HEK293T (cell line): ENCODE measurements at regions not wholly inside any gene's neighbourhood (a gene's known extent, or its start where the extent isn't known, plus 50 kb on each side); places are given as distances from the start of the nearest gene placed in this dataset.
"Not testable (repeated sequence)": the region's sequence is repeated elsewhere in the genome, so short reads cannot be mapped to it uniquely, and the experiment has no call there.

Experiments
- CTCF ChIA-PET: fragments of 350-600 bp; formaldehyde crosslinking; extraction: SDS; loops from one replicate; lab custom pipeline; 2021; ENCODE audit warnings: antibody characterized with exemption, inconsistent platforms; lab: Yijun Ruan, JAX
- POLR2A ChIA-PET: fragments of 350-600 bp; formaldehyde crosslinking; extraction: SDS; loops from one replicate; lab custom pipeline; 2020; ENCODE audit warnings: antibody characterized with exemption, inconsistent platforms; lab: Yijun Ruan, JAX
- DNase-seq: peaks from one replicate; pipeline ENCODE4 v3.0.0; 2012; ENCODE audit warnings: mixed read lengths; ENCODE audit errors: extremely low spot score
- ARNT ChIP-seq: fragments of 450-650 bp; IDR thresholded peaks from 2 replicates; pipeline ENCODE4 v1.6.1; 2017; ENCODE audit warnings: mild to moderate bottlenecking
- BHLHE40 ChIP-seq: fragments of 450-650 bp; IDR thresholded peaks from 2 replicates; pipeline ENCODE4 v1.6.1; 2016; ENCODE audit warnings: mild to moderate bottlenecking, moderate library complexity, borderline replicate concordance
- CTBP1 ChIP-seq: fragments of 450-650 bp; IDR thresholded peaks from 2 replicates; pipeline ENCODE4 v1.6.1; 2016; ENCODE audit warnings: borderline replicate concordance
- ELF4 ChIP-seq: fragments of 450-650 bp; IDR thresholded peaks from 2 replicates; pipeline ENCODE4 v1.6.1; 2017; ENCODE audit warnings: antibody characterized with exemption
- FOXA1 ChIP-seq: fragments of 450-650 bp; IDR thresholded peaks from 2 replicates; pipeline ENCODE4 v1.6.1; 2016; ENCODE audit warnings: mild to moderate bottlenecking
- FOXK2 ChIP-seq: fragments of 450-650 bp; IDR thresholded peaks from 2 replicates; pipeline ENCODE4 v1.6.1; 2016; ENCODE audit warnings: mild to moderate bottlenecking
- FOXM1 ChIP-seq: fragments of 450-650 bp; IDR thresholded peaks from 2 replicates; pipeline ENCODE4 v1.6.1; 2017; ENCODE audit warnings: mild to moderate bottlenecking, borderline replicate concordance
- HDGF ChIP-seq: fragments of 450-650 bp; IDR thresholded peaks from 2 replicates; pipeline ENCODE4 v1.6.1; 2017; ENCODE audit warnings: antibody characterized with exemption, borderline replicate concordance
- L3MBTL2 ChIP-seq: fragments of 450-650 bp; conservative IDR thresholded peaks from 2 replicates; pipeline ENCODE4 v1.6.1; 2016; ENCODE audit warnings: mild to moderate bottlenecking
- LEF1 ChIP-seq: fragments of 450-650 bp; IDR thresholded peaks from 2 replicates; pipeline ENCODE4 v1.6.1; 2017; ENCODE audit warnings: mild to moderate bottlenecking, borderline replicate concordance
- NFRKB ChIP-seq: fragments of 450-650 bp; IDR thresholded peaks from 2 replicates; pipeline ENCODE4 v1.6.1; 2016; ENCODE audit warnings: mild to moderate bottlenecking, moderate library complexity
- SP1 ChIP-seq: fragments of 450-650 bp; IDR thresholded peaks from 2 replicates; pipeline ENCODE4 v1.6.1; 2017
- SUZ12 ChIP-seq: fragments of 450-650 bp; IDR thresholded peaks from 2 replicates; pipeline ENCODE4 v1.6.1; 2016; ENCODE audit warnings: mild to moderate bottlenecking
- TARDBP ChIP-seq: fragments of 450-650 bp; IDR thresholded peaks from 2 replicates; pipeline ENCODE4 v1.6.1; 2016
- ZNF384 ChIP-seq: fragments of 450-650 bp; IDR thresholded peaks from 2 replicates; pipeline ENCODE4 v1.6.1; 2016
- TF ChIP-seq, protein P1 (sequence below): fragments of 450-650 bp; IDR thresholded peaks from 2 replicates; pipeline ENCODE4 v1.6.1; 2016

DNA sequence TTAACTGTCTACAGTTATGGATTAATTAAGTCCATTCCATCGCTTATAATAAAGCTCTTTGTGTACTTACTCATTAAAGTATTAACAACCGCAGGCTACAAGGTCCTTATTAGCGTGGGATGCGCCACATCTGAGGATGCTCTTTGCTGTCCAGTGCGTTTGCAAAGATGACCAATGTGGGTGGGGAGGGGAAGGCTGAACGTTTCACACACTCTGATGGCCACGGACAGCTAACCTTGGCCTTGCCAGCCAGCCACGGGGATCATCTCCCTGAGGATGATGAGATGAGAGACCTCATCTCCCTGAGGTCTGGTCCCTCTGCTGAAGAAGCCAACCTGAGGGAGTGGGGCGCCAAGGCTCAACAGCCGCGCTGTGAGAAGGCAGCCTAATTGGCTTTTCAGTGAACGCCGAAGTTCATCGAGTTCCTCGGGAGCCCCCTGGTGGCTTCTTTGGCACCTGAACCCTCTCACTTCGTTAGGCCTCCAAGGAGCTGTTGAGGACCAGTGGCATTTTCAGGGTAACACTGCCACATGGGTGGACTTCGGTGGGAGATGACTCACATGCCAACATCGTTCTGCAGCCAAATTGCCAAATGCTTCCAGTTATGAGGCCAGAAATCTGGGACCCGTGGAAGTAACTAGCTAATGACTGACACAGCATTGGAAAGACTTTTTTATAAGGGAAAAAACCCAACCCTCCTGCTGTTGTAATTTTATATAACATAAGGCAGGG lies 69.3 kb upstream of the SEC11C start:
- POLR2A ChIA-PET: no interaction called here
- CTCF ChIA-PET: interaction anchor here (0.5 to 1.4 kb wide), 12 partner anchors 10 to 306 kb away, joined by 3 to 24 read pairs (median 3); no protein-coding TSS in a partner anchor
- DNase-seq: peak; percentile 70
- TF ChIP-seq LEF1 (no peak), HDGF (no peak), SP1 (no peak), BHLHE40 (no peak), NFRKB (no peak), CTBP1 (no peak), ZNF384 (no peak), FOXK2 (no peak), SUZ12 (no peak), FOXA1 (no peak), FOXM1 (no peak), TARDBP (no peak)
- TF ChIP-seq, protein P1, sequence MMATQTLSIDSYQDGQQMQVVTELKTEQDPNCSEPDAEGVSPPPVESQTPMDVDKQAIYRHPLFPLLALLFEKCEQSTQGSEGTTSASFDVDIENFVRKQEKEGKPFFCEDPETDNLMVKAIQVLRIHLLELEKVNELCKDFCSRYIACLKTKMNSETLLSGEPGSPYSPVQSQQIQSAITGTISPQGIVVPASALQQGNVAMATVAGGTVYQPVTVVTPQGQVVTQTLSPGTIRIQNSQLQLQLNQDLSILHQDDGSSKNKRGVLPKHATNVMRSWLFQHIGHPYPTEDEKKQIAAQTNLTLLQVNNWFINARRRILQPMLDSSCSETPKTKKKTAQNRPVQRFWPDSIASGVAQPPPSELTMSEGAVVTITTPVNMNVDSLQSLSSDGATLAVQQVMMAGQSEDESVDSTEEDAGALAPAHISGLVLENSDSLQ: no peak

DNA sequence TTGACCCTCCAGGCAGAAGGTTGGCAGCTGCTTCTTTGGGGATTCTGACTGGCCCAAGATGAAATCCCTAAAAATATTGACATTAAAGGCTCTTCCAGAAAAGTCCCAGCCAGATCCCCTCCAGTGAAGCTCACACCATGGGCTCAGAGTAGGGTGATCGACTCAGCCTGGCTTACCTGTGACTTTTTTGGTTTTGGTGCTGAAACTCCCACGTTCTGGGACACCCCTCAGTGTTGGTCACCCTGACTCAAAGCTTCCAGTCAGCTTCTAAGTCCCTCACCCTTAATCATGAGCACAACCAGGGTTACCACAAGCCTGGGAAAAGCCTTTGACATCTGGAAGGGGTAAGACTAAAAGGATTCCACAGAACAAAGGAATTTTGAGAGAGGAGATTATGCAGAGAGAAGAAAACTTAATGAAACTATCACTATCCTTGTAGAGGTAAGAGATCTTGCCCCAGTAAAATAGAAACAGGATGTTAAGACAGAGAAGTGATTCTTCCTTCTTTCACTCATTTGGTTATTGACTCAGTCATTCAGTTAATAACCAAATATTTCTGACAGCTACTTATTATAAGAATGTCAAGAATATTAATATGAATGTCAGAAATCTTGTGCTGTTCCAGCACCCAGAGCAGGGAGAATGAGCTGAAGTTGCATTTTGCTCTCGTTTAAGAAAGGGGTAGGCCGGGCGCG lies 66.8 kb upstream of the SEC11C start:
- CTCF ChIA-PET: interaction anchor here (0.7 kb wide), 1 partner anchor 294 kb away, joined by 3 read pairs; no protein-coding TSS in a partner anchor
- TF ChIP-seq SUZ12 (no peak), CTBP1 (no peak)
- POLR2A ChIA-PET: no interaction called here
- no peak for DNase-seq

DNA sequence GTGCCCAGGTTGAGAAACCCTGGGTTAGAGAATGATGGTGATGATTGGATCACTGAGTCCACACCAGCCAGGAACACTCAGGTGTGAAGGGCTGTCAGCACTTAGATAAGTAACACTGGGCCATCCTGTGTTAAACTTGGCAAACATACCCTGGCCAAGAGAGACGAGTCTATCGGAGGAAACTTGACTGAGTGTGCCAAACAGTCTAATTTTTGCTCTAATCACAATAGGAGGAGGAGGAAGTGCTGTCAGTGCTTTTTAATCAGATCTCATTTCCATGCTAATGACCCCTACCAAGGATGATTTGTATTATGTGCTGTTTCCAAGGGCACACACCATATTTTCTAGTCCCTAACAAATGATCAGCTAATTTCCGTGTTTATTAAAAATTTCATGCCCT lies 63.8 kb upstream of the SEC11C start:
- DNase-seq: no peak
- ChIA-PET POLR2A (no interaction called here), CTCF (no interaction called here)
- no peak for TF ChIP-seq HDGF
- no peak for TF ChIP-seq LEF1
- TF ChIP-seq FOXK2: no peak
- TF ChIP-seq ELF4: no peak
- TF ChIP-seq L3MBTL2: no peak
- no peak for TF ChIP-seq CTBP1
- TF ChIP-seq TARDBP: no peak
- no peak for TF ChIP-seq NFRKB
- no peak for TF ChIP-seq FOXM1
- TF ChIP-seq SP1: no peak
- no peak for TF ChIP-seq FOXA1
- TF ChIP-seq SUZ12: no peak
- TF ChIP-seq ARNT: no peak
- no peak for TF ChIP-seq BHLHE40
- TF ChIP-seq, protein P1: no peak

DNA sequence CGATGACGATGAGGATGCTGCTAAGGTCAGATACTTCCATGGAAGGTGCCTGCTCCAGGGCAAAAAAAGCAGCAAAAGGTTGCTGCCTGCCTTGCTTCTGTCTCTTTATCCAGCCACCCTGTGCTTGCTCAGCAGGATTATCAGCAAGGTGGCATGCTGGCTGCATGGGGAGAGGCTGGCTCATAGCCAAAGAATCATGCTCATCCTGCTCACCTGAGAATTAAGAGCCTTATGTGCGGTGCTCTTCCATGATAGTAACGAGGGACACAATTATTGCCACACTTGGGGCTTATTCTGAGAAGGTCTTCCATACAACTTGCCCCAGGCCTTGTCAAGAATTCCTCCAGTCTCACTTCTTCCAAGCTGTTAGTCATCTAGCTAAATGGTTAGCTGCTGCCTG lies 60.4 kb upstream of the SEC11C start:
- POLR2A ChIA-PET: no interaction called here
- no peak for TF ChIP-seq ZNF384
- no peak for TF ChIP-seq BHLHE40
- no peak for TF ChIP-seq LEF1
- TF ChIP-seq SUZ12: no peak
- TF ChIP-seq NFRKB: no peak
- TF ChIP-seq ELF4: no peak
- no peak for TF ChIP-seq SP1
- TF ChIP-seq, protein P1: no peak
- TF ChIP-seq FOXM1: no peak
- TF ChIP-seq TARDBP: no peak
- no peak for DNase-seq
- CTCF ChIA-PET: interaction anchor here (0.6 to 1.5 kb wide), 2 partner anchors 9 to 380 kb away, joined by 3 to 5 read pairs; no protein-coding TSS in a partner anchor

DNA sequence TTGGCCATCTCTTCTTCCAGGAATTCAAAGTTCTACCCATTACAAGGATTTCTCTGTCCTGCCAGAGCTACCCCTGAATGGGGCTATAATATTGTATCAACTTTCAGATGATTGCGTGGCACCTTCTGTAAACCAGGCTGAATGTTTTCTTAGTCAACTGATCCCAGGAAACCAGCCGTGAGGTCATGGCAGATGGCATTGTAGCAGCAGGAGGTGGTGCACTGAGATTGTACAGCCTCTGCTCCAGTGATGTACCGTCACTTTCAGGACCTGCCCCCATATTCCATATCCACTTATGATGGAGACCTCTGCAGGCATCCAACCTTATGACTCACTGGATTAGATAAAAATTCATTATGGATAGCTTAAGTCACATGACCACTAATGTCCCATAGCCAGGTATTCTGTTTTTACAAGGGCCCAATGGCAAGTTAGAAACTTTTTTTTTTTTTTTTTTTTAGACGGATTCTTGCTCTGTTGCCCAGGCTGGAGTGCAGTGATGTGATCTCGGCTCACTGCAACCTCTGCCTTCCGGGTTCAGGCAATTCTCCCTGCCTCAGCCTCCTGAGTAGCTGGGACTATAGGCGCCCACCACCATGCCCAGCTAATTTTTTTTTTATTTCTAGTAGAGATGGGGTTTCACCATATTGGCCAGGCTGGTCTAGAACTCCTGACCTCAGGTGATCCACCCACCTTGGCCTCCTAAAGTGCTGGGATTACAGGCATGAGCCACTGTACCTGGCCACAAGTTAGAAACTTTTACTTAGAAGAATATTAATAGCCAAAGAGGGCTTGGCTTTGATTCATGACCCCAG lies 59.8 kb upstream of the SEC11C start:
- CTCF ChIA-PET: interaction anchor here (0.6 to 1.5 kb wide), 2 partner anchors 10 to 379 kb away, joined by 3 to 5 read pairs; no protein-coding TSS in a partner anchor
- TF ChIP-seq ZNF384 (peak; percentile 71; the same call in 1 of the 2 replicates), CTBP1 (peak; percentile 66; the same call in 1 of the 2 replicates)
- POLR2A ChIA-PET: not testable (repeated sequence)
- peak; percentile 29 for DNase-seq
